ENCODE measurements at regions not wholly inside any gene's neighbourhood (a gene's known extent, or its start where the extent isn't known, plus 50 kb on each side); places are given as distances from the start of the nearest gene placed in this dataset.
"Not testable (repeated sequence)": the region's sequence is repeated elsewhere in the genome, so short reads cannot be mapped to it uniquely, and the experiment has no call there.

GRCh38 chr3:190972840-190973270, 110.4 kb upstream of the GMNC start:
- POLR2A ChIA-PET, result no interaction called here
- H3K36me3 ChIP-seq (ENCODE audit: control insufficient read depth, insufficient read depth, low read length), result no peaks in the 10 kb centered on the region
- CTCF ChIA-PET, result no interaction called here
- DNase-seq (ENCODE audit: low read depth), result no peak
- no peaks in the 10 kb centered on the region for H3K27me3 ChIP-seq (ENCODE audit: control insufficient read depth, insufficient read depth, low read length)
- H3K4me3 ChIP-seq (ENCODE audit: low read depth, low read length), result no peak overlapping the region
- no peak for TF ChIP-seq CTCF (IDR thresholded peaks at IDR 0.05; ENCODE audit: insufficient read depth, low read depth, low read length)

GRCh38 chr3:190972196-190972595, 109.7 kb upstream of the GMNC start:
- no peak for DNase-seq (ENCODE audit: low read depth)
- no peak overlapping the region for H3K4me3 ChIP-seq (ENCODE audit: low read depth, low read length)
- ChIA-PET POLR2A (no interaction called here), CTCF (no interaction called here)
- no peaks in the 10 kb centered on the region for H3K36me3 ChIP-seq (ENCODE audit: control insufficient read depth, insufficient read depth, low read length)
- H3K27me3 ChIP-seq (ENCODE audit: control insufficient read depth, insufficient read depth, low read length), result no peaks in the 10 kb centered on the region
- TF ChIP-seq CTCF (IDR thresholded peaks at IDR 0.05; ENCODE audit: insufficient read depth, low read depth, low read length), result no peak

- no peaks in the 10 kb centered on the region for H3K27me3 ChIP-seq (ENCODE audit: control insufficient read depth, insufficient read depth, low read length)
- POLR2A ChIA-PET, result no interaction called here
- H3K36me3 ChIP-seq (ENCODE audit: control insufficient read depth, insufficient read depth, low read length), result no peaks in the 10 kb centered on the region
- CTCF ChIA-PET, result no interaction called here
- DNase-seq (ENCODE audit: low read depth), result no peak
- no peak for TF ChIP-seq CTCF (IDR thresholded peaks at IDR 0.05; ENCODE audit: insufficient read depth, low read depth, low read length)
- no peak overlapping the region for H3K4me3 ChIP-seq (ENCODE audit: low read depth, low read length)
Measured at GRCh38 chr3:190970560-190970959, 108.1 kb upstream of the GMNC start.

GRCh38 chr3:190968616-190969015, 106.1 kb upstream of the GMNC start:
- TF ChIP-seq CTCF (IDR thresholded peaks at IDR 0.05; ENCODE audit: insufficient read depth, low read depth, low read length), result no peak
- Histone ChIP-seq H3K27me3 (ENCODE audit: control insufficient read depth, insufficient read depth, low read length) (no peaks in the 10 kb centered on the region), H3K36me3 (ENCODE audit: control insufficient read depth, insufficient read depth, low read length) (no peaks in the 10 kb centered on the region), H3K4me3 (ENCODE audit: low read depth, low read length) (no peak overlapping the region)
- DNase-seq (ENCODE audit: low read depth), result no peak
- ChIA-PET CTCF (interaction anchor here (0.6 kb wide), 1 partner anchor 101 kb away, joined by 4 read pairs; no protein-coding TSS in a partner anchor), POLR2A (no interaction called here)

GRCh38 chr3:190964931-190965330, 102.4 kb upstream of the GMNC start:
- DNase-seq (ENCODE audit: low read depth); H3K27me3 ChIP-seq (ENCODE audit: control insufficient read depth, insufficient read depth, low read length); H3K36me3 ChIP-seq (ENCODE audit: control insufficient read depth, insufficient read depth, low read length); POLR2A ChIA-PET; CTCF ChIA-PET; H3K4me3 ChIP-seq (ENCODE audit: low read depth, low read length): not testable (repeated sequence)

- POLR2A ChIA-PET, result no interaction called here
- CTCF ChIA-PET, result no interaction called here
- no peaks in the 10 kb centered on the region for H3K27me3 ChIP-seq (ENCODE audit: control insufficient read depth, insufficient read depth, low read length)
- no peak overlapping the region for H3K4me3 ChIP-seq (ENCODE audit: low read depth, low read length)
- no peaks in the 10 kb centered on the region for H3K36me3 ChIP-seq (ENCODE audit: control insufficient read depth, insufficient read depth, low read length)
- TF ChIP-seq CTCF (IDR thresholded peaks at IDR 0.05; ENCODE audit: insufficient read depth, low read depth, low read length), result no peak
- no peak for DNase-seq (ENCODE audit: low read depth)
Measured at GRCh38 chr3:190959077-190959476, 96.6 kb upstream of the GMNC start.
